GM12874 (cell line): ENCODE measurements at regions not wholly inside any gene's neighbourhood (a gene's known extent, or its start where the extent isn't known, plus 50 kb on each side); places are given as distances from the start of the nearest gene placed in this dataset.

Experiments
- CTCF ChIP-seq: IDR thresholded peaks from 2 replicates; pipeline ENCODE4 v1.5.1; 2011; ENCODE audit warnings: low read depth, mild to moderate bottlenecking, control low read depth, low read length, moderate library complexity; ENCODE audit not compliant: insufficient read depth

- TF ChIP-seq CTCF: no peak
Measured at GRCh38 chr6:4723383-4723782, 52.8 kb upstream of the CDYL start.

GRCh38 chr6:4719491-4719890 is 56.7 kb upstream of the CDYL start:
- no peak for TF ChIP-seq CTCF

GRCh38 chr6:4717856-4718255 is 58.3 kb upstream of the CDYL start:
- TF ChIP-seq CTCF: no peak

- TF ChIP-seq CTCF: no peak
Measured at GRCh38 chr6:4717124-4717523, 59.1 kb upstream of the CDYL start.

GRCh38 chr6:4714961-4715501 is 61.2 kb upstream of the CDYL start:
- no peak for TF ChIP-seq CTCF

- no peak for TF ChIP-seq CTCF
Measured at GRCh38 chr6:4712291-4712690, 63.9 kb upstream of the CDYL start.

GRCh38 chr6:4707011-4707410 is 69.2 kb upstream of the CDYL start:
- TF ChIP-seq CTCF: no peak
